Karpas-422 (cell line): ENCODE measurements at regions not wholly inside any gene's neighbourhood (a gene's known extent, or its start where the extent isn't known, plus 50 kb on each side); places are given as distances from the start of the nearest gene placed in this dataset.

Experiments used
- DNase-seq: peaks from one replicate; pipeline ENCODE4 v3.0.0-alpha.2; 2015
- H2AFZ ChIP-seq: fragments of 200-600 bp; sonication (generic); 2 replicates; pipeline ENCODE4 v1.6.1; 2014; ENCODE audit warnings: antibody characterized with exemption, low read length, mixed read lengths
- H3K27ac ChIP-seq: fragments of 200-600 bp; sonication (generic); 2 replicates; pipeline ENCODE4 v1.5.1; 2014; ENCODE audit warnings: mild to moderate bottlenecking, low read length, moderate library complexity
- H3K27me3 ChIP-seq: fragments of 200-600 bp; sonication (generic); 2 replicates; pipeline ENCODE4 v1.6.1; 2014; ENCODE audit warnings: low read length, mixed read lengths
- H3K36me3 ChIP-seq: fragments of 200-600 bp; sonication (generic); 2 replicates; pipeline ENCODE4 v1.6.1; 2014; ENCODE audit warnings: low read length, mixed read lengths; ENCODE audit not compliant: insufficient read depth
- H3K4me1 ChIP-seq: fragments of 200-600 bp; sonication (generic); 2 replicates; pipeline ENCODE4 v1.6.1; 2014; ENCODE audit warnings: mild to moderate bottlenecking, low read length, mixed read lengths
- H3K4me2 ChIP-seq: fragments of 200-600 bp; sonication (generic); 2 replicates; pipeline ENCODE4 v1.6.1; 2014; ENCODE audit warnings: low read length, low read depth, mild to moderate bottlenecking; ENCODE audit not compliant: poor library complexity, severe bottlenecking
- H3K4me3 ChIP-seq: fragments of 200-600 bp; sonication (generic); 2 replicates; pipeline ENCODE4 v1.5.1; 2014; ENCODE audit warnings: mild to moderate bottlenecking, antibody characterized with exemption, low read length, mixed read lengths
- H3K79me2 ChIP-seq: fragments of 200-600 bp; sonication (generic); 2 replicates; pipeline ENCODE4 v1.6.1; 2014; ENCODE audit warnings: mild to moderate bottlenecking, low read length, mixed read lengths
- H3K9ac ChIP-seq: fragments of 200-600 bp; sonication (generic); 2 replicates; pipeline ENCODE4 v1.6.0; 2014; ENCODE audit warnings: low read length
- H3K9me2 ChIP-seq: fragments of 200-600 bp; sonication (generic), shearing (Covaris generic); replicated peaks from 2 replicates; pipeline ENCODE4 v1.6.0; 2014; ENCODE audit warnings: mild to moderate bottlenecking, low read length, moderate library complexity; ENCODE audit not compliant: insufficient read depth
- H3K9me3 ChIP-seq: fragments of 300-700, 200-600 bp; sonication (generic); 2 replicates; pipeline ENCODE4 v1.6.1; 2014; ENCODE audit warnings: low read length, mixed read lengths
- H4K20me1 ChIP-seq: fragments of 200-600 bp; sonication (generic); 2 replicates; pipeline ENCODE4 v1.6.1; 2014; ENCODE audit warnings: mild to moderate bottlenecking, antibody characterized with exemption, low read length, low read depth; ENCODE audit not compliant: insufficient read depth

GRCh38 chr10:4255751-4256150, 470.7 kb upstream of the KLF6 start:
- Histone ChIP-seq H3K27me3 (no peaks in the 10 kb centered on the region), H3K4me1 (no peaks in the 10 kb centered on the region; the same call in 1 of the 2 replicates), H3K9me3 (no peaks in the 10 kb centered on the region), H3K79me2 (no peaks in the 10 kb centered on the region), H3K4me3 (no peak overlapping the region), H3K36me3 (no peaks in the 10 kb centered on the region), H4K20me1 (no peaks in the 10 kb centered on the region), H3K27ac (no peak overlapping the region), H3K9ac (no peak overlapping the region), H3K4me2 (no peak overlapping the region), H2AFZ (no peak overlapping the region), H3K9me2 (no peaks in the 10 kb centered on the region)
- DNase-seq = no peak

- Histone ChIP-seq H3K36me3 (no peaks in the 10 kb centered on the region), H3K27ac (no peak overlapping the region), H4K20me1 (no peaks in the 10 kb centered on the region), H3K27me3 (peaks cover 3% of the 10 kb centered on the region; the same call in 1 of the 2 replicates), H2AFZ (no peak overlapping the region), H3K9me2 (no peaks in the 10 kb centered on the region), H3K9ac (no peak overlapping the region), H3K4me3 (no peak overlapping the region), H3K4me1 (no peaks in the 10 kb centered on the region), H3K4me2 (no peak overlapping the region), H3K9me3 (no peaks in the 10 kb centered on the region), H3K79me2 (no peaks in the 10 kb centered on the region)
- no peak for DNase-seq
Observed at GRCh38 chr10:4254101-4254994, 469.3 kb upstream of the KLF6 start.

- Histone ChIP-seq H3K9ac (no peak overlapping the region), H2AFZ (no peak overlapping the region), H3K4me1 (no peaks in the 10 kb centered on the region), H3K4me3 (no peak overlapping the region), H3K27me3 (peaks cover 3% of the 10 kb centered on the region; the same call in 1 of the 2 replicates), H3K36me3 (no peaks in the 10 kb centered on the region), H3K9me2 (no peaks in the 10 kb centered on the region), H3K79me2 (no peaks in the 10 kb centered on the region), H3K27ac (no peak overlapping the region), H4K20me1 (no peaks in the 10 kb centered on the region), H3K9me3 (no peaks in the 10 kb centered on the region), H3K4me2 (no peak overlapping the region)
- no peak for DNase-seq
Observed at GRCh38 chr10:4252701-4253100, 467.7 kb upstream of the KLF6 start.

DNA sequence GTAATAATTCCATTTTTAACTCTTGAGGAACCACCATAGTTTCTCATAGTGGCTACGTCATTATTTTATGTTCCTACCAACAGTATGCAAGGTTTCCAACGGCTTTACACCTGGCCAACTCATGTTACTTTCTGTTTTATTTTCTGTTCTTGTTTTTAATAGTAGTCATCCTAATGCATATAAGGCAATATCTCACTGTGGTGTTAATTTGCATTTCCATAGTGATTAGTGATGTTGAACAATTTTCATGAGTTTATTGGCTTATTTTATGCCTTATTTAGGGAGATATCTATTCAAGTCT, 465.5 kb upstream of the KLF6 start:
- H3K9ac ChIP-seq = no peak overlapping the region
- H3K36me3 ChIP-seq = no peaks in the 10 kb centered on the region
- DNase-seq = no peak
- H3K4me2 ChIP-seq = no peak overlapping the region
- no peak overlapping the region for H3K4me3 ChIP-seq
- H3K9me3 ChIP-seq = no peaks in the 10 kb centered on the region
- no peak overlapping the region for H3K27ac ChIP-seq
- H3K27me3 ChIP-seq = peaks cover 3% of the 10 kb centered on the region; the same call in 1 of the 2 replicates
- H4K20me1 ChIP-seq = no peaks in the 10 kb centered on the region
- peaks cover 5% of the 10 kb centered on the region; the same call in 1 of the 2 replicates for H3K4me1 ChIP-seq
- no peaks in the 10 kb centered on the region for H3K79me2 ChIP-seq
- H2AFZ ChIP-seq = no peak overlapping the region
- H3K9me2 ChIP-seq = no peaks in the 10 kb centered on the region

DNA sequence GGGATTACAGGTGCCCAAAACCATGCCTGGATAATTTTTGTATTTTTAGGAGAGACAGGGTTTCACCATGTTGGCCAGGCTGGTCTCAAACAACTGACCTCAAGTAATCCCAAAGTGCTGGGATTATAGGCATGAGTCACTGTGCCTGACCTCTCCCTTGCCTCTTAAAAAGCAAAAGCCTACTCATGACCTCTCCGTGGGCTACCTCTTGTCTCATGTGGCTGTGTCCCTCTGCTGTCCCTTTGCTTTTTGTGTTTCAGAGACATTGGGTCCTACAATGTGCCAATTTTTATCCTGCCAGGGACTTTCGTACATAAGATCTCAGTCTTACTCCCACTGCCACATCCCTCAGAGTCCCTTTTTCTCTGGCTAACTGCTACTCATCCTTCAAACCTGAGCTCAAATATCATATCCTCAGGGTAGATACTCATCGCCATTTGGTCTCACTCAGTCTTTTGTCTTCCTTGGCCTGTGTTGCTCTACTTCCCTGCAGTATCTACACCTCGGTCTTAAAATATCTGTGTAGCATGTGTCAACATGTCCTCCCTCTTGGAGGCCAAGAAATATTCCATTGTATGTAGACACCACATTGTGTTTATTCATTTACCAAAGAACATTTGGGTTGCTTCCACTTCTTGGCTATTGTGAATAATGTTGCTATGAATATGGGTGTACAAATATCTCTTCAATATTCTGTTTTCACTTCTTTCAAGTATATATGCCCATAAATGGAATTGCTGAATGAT, 465.0 kb upstream of the KLF6 start:
- Histone ChIP-seq H3K4me1 (peaks cover 5% of the 10 kb centered on the region; the same call in 1 of the 2 replicates), H3K9me2 (no peaks in the 10 kb centered on the region), H3K36me3 (no peaks in the 10 kb centered on the region), H3K9ac (no peak overlapping the region), H3K4me2 (no peak overlapping the region), H3K9me3 (no peaks in the 10 kb centered on the region), H3K27me3 (peaks cover 3% of the 10 kb centered on the region; the same call in 1 of the 2 replicates), H3K27ac (no peak overlapping the region), H3K79me2 (no peaks in the 10 kb centered on the region), H3K4me3 (no peak overlapping the region), H2AFZ (no peak overlapping the region), H4K20me1 (no peaks in the 10 kb centered on the region)
- DNase-seq = no peak

DNA sequence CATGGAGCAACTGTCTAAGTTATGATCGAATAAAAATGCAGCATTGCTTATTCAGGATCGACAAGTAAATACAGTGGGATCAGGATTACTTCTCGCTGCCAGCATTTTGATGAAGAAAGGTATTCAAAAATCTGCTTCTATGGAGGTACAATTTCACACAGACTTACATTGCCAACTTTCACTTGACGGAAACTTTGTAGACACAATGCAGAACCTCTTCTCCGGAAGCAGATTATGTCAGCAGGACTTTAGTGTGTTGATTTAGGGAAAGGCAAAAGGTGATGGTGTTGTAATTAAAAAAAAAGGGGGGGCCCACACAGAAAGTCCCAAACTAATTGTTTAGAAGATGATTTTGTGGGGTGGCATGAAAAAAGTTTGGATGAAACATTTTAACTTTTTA, 462.4 kb upstream of the KLF6 start:
- Histone ChIP-seq H2AFZ (no peak overlapping the region), H3K4me3 (no peak overlapping the region), H3K27ac (no peak overlapping the region), H3K4me2 (no peak overlapping the region), H3K4me1 (peaks cover 5% of the 10 kb centered on the region; the same call in 1 of the 2 replicates), H3K9ac (no peak overlapping the region), H3K9me3 (no peaks in the 10 kb centered on the region), H3K9me2 (no peaks in the 10 kb centered on the region), H3K36me3 (no peaks in the 10 kb centered on the region), H3K79me2 (no peaks in the 10 kb centered on the region), H4K20me1 (no peaks in the 10 kb centered on the region), H3K27me3 (peaks cover 3% of the 10 kb centered on the region; the same call in 1 of the 2 replicates)
- DNase-seq = no peak

- Histone ChIP-seq H3K4me3 (no peak overlapping the region), H3K27me3 (peaks cover 3% of the 10 kb centered on the region; the same call in 1 of the 2 replicates), H3K4me1 (peaks cover 5% of the 10 kb centered on the region; the same call in 1 of the 2 replicates), H2AFZ (no peak overlapping the region), H3K27ac (no peak overlapping the region), H3K4me2 (no peak overlapping the region), H3K9ac (no peak overlapping the region), H3K36me3 (no peaks in the 10 kb centered on the region), H3K9me2 (no peaks in the 10 kb centered on the region), H3K79me2 (no peaks in the 10 kb centered on the region), H4K20me1 (no peaks in the 10 kb centered on the region), H3K9me3 (no peaks in the 10 kb centered on the region)
- no peak for DNase-seq
Observed at GRCh38 chr10:4246881-4247358, 461.9 kb upstream of the KLF6 start.

DNA sequence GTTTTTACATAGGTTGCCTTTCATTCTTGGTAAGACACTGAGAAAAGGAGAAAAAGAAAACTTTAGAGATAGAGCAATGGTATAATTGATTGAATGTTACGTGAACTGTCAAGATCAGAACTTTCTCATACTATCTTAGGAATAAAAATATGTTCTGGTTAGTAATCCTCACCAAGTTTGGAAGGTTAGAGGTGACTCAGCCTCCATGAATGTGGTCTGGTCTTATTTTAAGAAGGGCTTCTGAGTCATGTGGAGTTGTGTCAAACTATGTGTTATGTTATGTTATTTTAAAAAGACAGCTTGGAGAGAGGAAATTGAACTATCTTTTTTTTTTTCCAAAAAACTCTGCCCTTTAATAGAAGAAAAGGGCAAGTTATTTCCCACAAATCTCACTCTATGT, 458.6 kb upstream of the KLF6 start:
- Histone ChIP-seq H3K4me1 (peaks cover 5% of the 10 kb centered on the region; the same call in 1 of the 2 replicates), H4K20me1 (no peaks in the 10 kb centered on the region), H2AFZ (no peak overlapping the region), H3K36me3 (no peaks in the 10 kb centered on the region), H3K9me3 (no peaks in the 10 kb centered on the region), H3K9me2 (no peaks in the 10 kb centered on the region), H3K4me3 (no peak overlapping the region), H3K4me2 (no peak overlapping the region), H3K79me2 (no peaks in the 10 kb centered on the region), H3K27ac (no peak overlapping the region), H3K27me3 (0 out of 2 replicates have a peak, but pooled peaks cover 3% of the 10 kb centered on the region), H3K9ac (no peak overlapping the region)
- DNase-seq = no peak
